DND-41 (cell line): ENCODE measurements at regions not wholly inside any gene's neighbourhood (a gene's known extent, or its start where the extent isn't known, plus 50 kb on each side); places are given as distances from the start of the nearest gene placed in this dataset.

Experiments used
- EZH2 ChIP-seq: IDR thresholded peaks from 3 replicates; pipeline ENCODE4 v1.6.1; 2012; ENCODE audit warnings: borderline replicate concordance, low read depth, mild to moderate bottlenecking, moderate library complexity, low read length, inconsistent platforms; ENCODE audit not compliant: severe bottlenecking
- TF ChIP-seq, protein P1 (sequence below): IDR thresholded peaks from 2 replicates; pipeline ENCODE4 v1.5.1; 2012; ENCODE audit warnings: borderline replicate concordance, low read length, moderate library complexity, mild to moderate bottlenecking; ENCODE audit not compliant: poor library complexity, severe bottlenecking; ENCODE audit errors: extremely low read depth

DNA sequence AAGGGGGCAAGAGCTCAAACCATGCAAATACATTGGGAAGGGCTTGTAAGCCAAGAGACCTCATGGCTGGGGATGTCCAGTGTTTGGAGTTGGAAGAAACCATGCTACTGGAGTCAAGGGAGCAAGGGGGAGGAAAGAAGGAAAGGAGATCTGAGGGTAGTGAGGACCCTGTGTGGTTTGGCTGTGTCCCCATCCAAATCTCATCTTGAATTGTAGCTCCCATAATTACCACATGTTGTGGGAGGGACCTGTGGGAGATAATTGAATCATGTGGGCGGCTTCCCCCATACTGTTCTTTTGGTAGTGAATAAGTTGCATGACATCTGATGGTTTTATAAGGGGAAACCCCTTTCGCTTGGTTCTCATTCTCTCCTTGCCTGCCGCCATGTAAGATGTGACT, 56.5 kb upstream of the ADRB1 start:
- TF ChIP-seq, protein P1, sequence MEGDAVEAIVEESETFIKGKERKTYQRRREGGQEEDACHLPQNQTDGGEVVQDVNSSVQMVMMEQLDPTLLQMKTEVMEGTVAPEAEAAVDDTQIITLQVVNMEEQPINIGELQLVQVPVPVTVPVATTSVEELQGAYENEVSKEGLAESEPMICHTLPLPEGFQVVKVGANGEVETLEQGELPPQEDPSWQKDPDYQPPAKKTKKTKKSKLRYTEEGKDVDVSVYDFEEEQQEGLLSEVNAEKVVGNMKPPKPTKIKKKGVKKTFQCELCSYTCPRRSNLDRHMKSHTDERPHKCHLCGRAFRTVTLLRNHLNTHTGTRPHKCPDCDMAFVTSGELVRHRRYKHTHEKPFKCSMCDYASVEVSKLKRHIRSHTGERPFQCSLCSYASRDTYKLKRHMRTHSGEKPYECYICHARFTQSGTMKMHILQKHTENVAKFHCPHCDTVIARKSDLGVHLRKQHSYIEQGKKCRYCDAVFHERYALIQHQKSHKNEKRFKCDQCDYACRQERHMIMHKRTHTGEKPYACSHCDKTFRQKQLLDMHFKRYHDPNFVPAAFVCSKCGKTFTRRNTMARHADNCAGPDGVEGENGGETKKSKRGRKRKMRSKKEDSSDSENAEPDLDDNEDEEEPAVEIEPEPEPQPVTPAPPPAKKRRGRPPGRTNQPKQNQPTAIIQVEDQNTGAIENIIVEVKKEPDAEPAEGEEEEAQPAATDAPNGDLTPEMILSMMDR = no peak
- no peak for TF ChIP-seq EZH2
